ENCODE measurements at regions not wholly inside any gene's neighbourhood (a gene's known extent, or its start where the extent isn't known, plus 50 kb on each side); places are given as distances from the start of the nearest gene placed in this dataset.

DNA sequence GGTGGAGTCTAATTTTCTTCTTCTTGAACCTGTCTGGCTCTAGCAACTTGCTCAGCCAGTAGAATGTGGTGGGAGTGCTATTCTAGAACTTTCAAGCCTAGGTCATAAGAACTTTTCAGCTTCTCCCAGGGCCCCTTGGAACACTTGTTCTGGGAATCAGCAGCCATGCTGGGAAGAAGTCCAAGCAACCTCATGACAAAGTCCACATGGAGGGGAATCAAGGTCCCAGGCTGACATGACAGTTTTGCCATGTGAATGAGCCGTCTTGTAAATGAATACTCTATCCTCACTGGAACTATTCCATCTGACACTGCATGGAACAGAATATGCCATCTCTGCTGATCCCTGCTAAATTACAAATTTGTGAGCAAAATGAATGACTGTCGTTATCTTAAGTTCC, 214.2 kb upstream of the TBX3 start:
- Histone ChIP-seq H2AK5ac (ENCODE audit: low read depth, low read length) (no peak overlapping the region), H3K9me3 (ENCODE audit: insufficient read depth in 2 of 2, low read depth in 1 of 2, low read length in 1 of 2) (no peaks in the 10 kb centered on the region), H3K23ac (ENCODE audit: insufficient read length) (no peak overlapping the region), H2AFZ (ENCODE audit: low read length) (no peak overlapping the region), H3K4ac (replicated peaks; ENCODE audit: insufficient read length, low read depth, low read length) (no peak overlapping the region), H2BK20ac (ENCODE audit: low read length) (no peak overlapping the region), H4K20me1 (replicated peaks in 1 of 2; ENCODE audit: control insufficient read depth in 1 of 2, insufficient read depth in 2 of 2, low read length in 2 of 2) (no peaks in the 10 kb centered on the region), H3K56ac (replicated peaks; ENCODE audit: insufficient read length, low read depth, low read length) (no peak overlapping the region), H3K4me1 (replicated peaks in 1 of 4; ENCODE audit: control insufficient read depth in 3 of 4, insufficient read depth in 4 of 4, low read length in 3 of 4) (peaks cover 0 to 2% (median 0%) of the 10 kb centered on the region in 4 experiments; a peak in 1 of 7 replicates), H2BK15ac (ENCODE audit: low read length) (no peak overlapping the region), H3K23me2 (ENCODE audit: low read depth, low read length) (no peaks in the 10 kb centered on the region), H2BK12ac (ENCODE audit: low read depth, low read length) (no peak overlapping the region), H3K79me2 (ENCODE audit: control insufficient read depth in 1 of 2, insufficient read depth in 2 of 2, low read length in 2 of 2) (no peaks in the 10 kb centered on the region), H2BK5ac (ENCODE audit: low read depth, low read length) (no peak overlapping the region), H4K8ac (ENCODE audit: extremely low read depth, insufficient read depth, low read length) (no peak overlapping the region), H3K36me3 (ENCODE audit: control insufficient read depth in 2 of 4, insufficient read depth in 4 of 4, low read length in 3 of 4) (no peaks in the 10 kb centered on the region), H4K5ac (ENCODE audit: insufficient read length, low read depth, low read length) (no peak overlapping the region), H3K18ac (ENCODE audit: extremely low read depth, low read length) (no peak overlapping the region), H4K91ac (replicated peaks; ENCODE audit: insufficient read length, low read length) (no peak overlapping the region), H3K4me3 (ENCODE audit: extremely low read depth in 1 of 4, insufficient read depth in 2 of 4, low read depth in 3 of 4, low read length in 4 of 4) (no peak overlapping the region), H3K4me2 (ENCODE audit: insufficient read depth in 1 of 2, low read depth in 2 of 2, low read length in 2 of 2) (no peak overlapping the region), H2BK120ac (replicated peaks; ENCODE audit: low read depth, low read length) (no peak overlapping the region), H3K9ac (replicated peaks in 1 of 4; ENCODE audit: extremely low read depth in 1 of 4, low read depth in 3 of 4, low read length in 3 of 4) (no peak overlapping the region), H3K27me3 (replicated peaks in 1 of 4; ENCODE audit: control insufficient read depth in 3 of 4, extremely low read depth in 1 of 4, insufficient read depth in 3 of 4, low read length in 3 of 4) (peaks cover 0 to 1% (median 0%) of the 10 kb centered on the region in 4 experiments; a peak in 1 of 7 replicates), H3K14ac (ENCODE audit: insufficient read length) (no peak overlapping the region), H3K79me1 (ENCODE audit: low read depth, low read length) (no peaks in the 10 kb centered on the region), H3K27ac (ENCODE audit: low read depth, low read length) (no peak overlapping the region)
- TF ChIP-seq SIX5 (IDR thresholded peaks at IDR 0.05; ENCODE audit: low read depth, low read length) (no peak), RXRA (IDR thresholded peaks at IDR 0.05; ENCODE audit: insufficient read depth, low read depth, low read length) (no peak), GABPA (IDR thresholded peaks at IDR 0.05; ENCODE audit: borderline replicate concordance, insufficient read depth, low read length) (no peak), BRCA1 (IDR thresholded peaks at IDR 0.05; ENCODE audit: low read depth, low read length) (no peak), NRF1 (IDR thresholded peaks at IDR 0.05; ENCODE audit: low read depth, low read length) (no peak), EP300 (IDR thresholded peaks at IDR 0.05; ENCODE audit: borderline replicate concordance in 1 of 2, low read depth in 2 of 2, low read length in 2 of 2) (no peak), SUZ12 (IDR thresholded peaks at IDR 0.05; ENCODE audit: low read length) (no peak), EGR1 (IDR thresholded peaks at IDR 0.05; ENCODE audit: borderline replicate concordance, low read depth, low read length) (no peak)
- TF ChIP-seq, protein P1, sequence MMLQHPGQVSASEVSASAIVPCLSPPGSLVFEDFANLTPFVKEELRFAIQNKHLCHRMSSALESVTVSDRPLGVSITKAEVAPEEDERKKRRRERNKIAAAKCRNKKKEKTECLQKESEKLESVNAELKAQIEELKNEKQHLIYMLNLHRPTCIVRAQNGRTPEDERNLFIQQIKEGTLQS (IDR thresholded peaks at IDR 0.05; ENCODE audit: insufficient read depth, low read depth, low read length), result no peak
- 83% methylated on average over 2 of the region's 2 CpGs; no CpG with 5 or more reads in 1 of the 2 experiments for WGBS, 2 experiments (ENCODE audit: extremely low coverage in 1 of 2, insufficient coverage in 1 of 2, insufficient read length in 1 of 2, insufficient replicate concordance in 2 of 2, low coverage in 1 of 2, low lambda C conversion rate in 2 of 2, missing lambda C conversion rate in 1 of 2)
- CTCF ChIA-PET (ENCODE audit: partially characterized antibody), result no interaction called here
- DNase-seq (ENCODE audit: low read depth in 1 of 2, low spot score in 2 of 2), result no peak
- no peak for FAIRE-seq
- POLR2A ChIA-PET (ENCODE audit: partially characterized antibody), result no interaction called here

Data from H1 (cell line).